ENCODE measurements at regions not wholly inside any gene's neighbourhood (a gene's known extent, or its start where the extent isn't known, plus 50 kb on each side); places are given as distances from the start of the nearest gene placed in this dataset.

- Histone ChIP-seq H4K20me1 (ENCODE audit: insufficient read depth) (no peaks in the 10 kb centered on the region), H3K4me3 (ENCODE audit: low read length) (no peak overlapping the region), H3K27me3 (ENCODE audit: insufficient read depth, low read depth, low read length) (no peaks in the 10 kb centered on the region), H2AFZ (ENCODE audit: low read depth, low read length) (no peak overlapping the region), H3K79me2 (replicated peaks; ENCODE audit: insufficient read depth, low read length) (no peaks in the 10 kb centered on the region), H3K27ac (ENCODE audit: low read length) (no peak overlapping the region), H3K36me3 (ENCODE audit: insufficient read depth, low read length) (no peaks in the 10 kb centered on the region), H3K9me2 (ENCODE audit: insufficient read depth, low read length) (no peaks in the 10 kb centered on the region), H3K9ac (ENCODE audit: low read length) (no peak overlapping the region), H3K4me2 (ENCODE audit: low read length) (no peak overlapping the region), H3K9me3 (ENCODE audit: low read length) (no peaks in the 10 kb centered on the region), H3F3A (ENCODE audit: insufficient read depth, low read length, poor library complexity, severe bottlenecking) (no peaks in the 10 kb centered on the region)
- TF ChIP-seq, protein P1, sequence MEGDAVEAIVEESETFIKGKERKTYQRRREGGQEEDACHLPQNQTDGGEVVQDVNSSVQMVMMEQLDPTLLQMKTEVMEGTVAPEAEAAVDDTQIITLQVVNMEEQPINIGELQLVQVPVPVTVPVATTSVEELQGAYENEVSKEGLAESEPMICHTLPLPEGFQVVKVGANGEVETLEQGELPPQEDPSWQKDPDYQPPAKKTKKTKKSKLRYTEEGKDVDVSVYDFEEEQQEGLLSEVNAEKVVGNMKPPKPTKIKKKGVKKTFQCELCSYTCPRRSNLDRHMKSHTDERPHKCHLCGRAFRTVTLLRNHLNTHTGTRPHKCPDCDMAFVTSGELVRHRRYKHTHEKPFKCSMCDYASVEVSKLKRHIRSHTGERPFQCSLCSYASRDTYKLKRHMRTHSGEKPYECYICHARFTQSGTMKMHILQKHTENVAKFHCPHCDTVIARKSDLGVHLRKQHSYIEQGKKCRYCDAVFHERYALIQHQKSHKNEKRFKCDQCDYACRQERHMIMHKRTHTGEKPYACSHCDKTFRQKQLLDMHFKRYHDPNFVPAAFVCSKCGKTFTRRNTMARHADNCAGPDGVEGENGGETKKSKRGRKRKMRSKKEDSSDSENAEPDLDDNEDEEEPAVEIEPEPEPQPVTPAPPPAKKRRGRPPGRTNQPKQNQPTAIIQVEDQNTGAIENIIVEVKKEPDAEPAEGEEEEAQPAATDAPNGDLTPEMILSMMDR (IDR thresholded peaks at IDR 0.05; ENCODE audit: poor library complexity, severe bottlenecking), result no peak
- TF ChIP-seq REST (IDR thresholded peaks at IDR 0.05; ENCODE audit: borderline replicate concordance) (no peak), EZH2 (IDR thresholded peaks at IDR 0.05; ENCODE audit: borderline replicate concordance, insufficient read depth, low read length, poor library complexity, severe bottlenecking) (no peak), SMC3 (conservative IDR thresholded peaks at IDR 0.05; ENCODE audit: poor library complexity) (no peak), TAF1 (IDR thresholded peaks at IDR 0.05; ENCODE audit: low read depth) (no peak), MXI1 (conservative IDR thresholded peaks at IDR 0.05; ENCODE audit: poor library complexity, severe bottlenecking) (no peak), RAD21 (conservative IDR thresholded peaks at IDR 0.05) (no peak), EP300 (conservative IDR thresholded peaks at IDR 0.05; ENCODE audit: poor library complexity, severe bottlenecking) (no peak), POLR2AphosphoS5 (IDR thresholded peaks at IDR 0.05) (no peak)
Measured at GRCh38 chr11:42713753-42714152, 598.0 kb upstream of the API5 start.

GRCh38 chr11:42720716-42721563 is 590.9 kb upstream of the API5 start:
- Histone ChIP-seq H3K27me3 (ENCODE audit: insufficient read depth, low read depth, low read length) (no peaks in the 10 kb centered on the region), H3K9ac (ENCODE audit: low read length) (no peak overlapping the region), H3K9me2 (ENCODE audit: insufficient read depth, low read length) (no peaks in the 10 kb centered on the region), H3K4me2 (ENCODE audit: low read length) (no peak overlapping the region), H2AFZ (ENCODE audit: low read depth, low read length) (no peak overlapping the region), H4K20me1 (ENCODE audit: insufficient read depth) (no peaks in the 10 kb centered on the region), H3F3A (ENCODE audit: insufficient read depth, low read length, poor library complexity, severe bottlenecking) (no peaks in the 10 kb centered on the region), H3K9me3 (ENCODE audit: low read length) (no peaks in the 10 kb centered on the region), H3K4me3 (ENCODE audit: low read length) (no peak overlapping the region), H3K79me2 (replicated peaks; ENCODE audit: insufficient read depth, low read length) (no peaks in the 10 kb centered on the region), H3K36me3 (ENCODE audit: insufficient read depth, low read length) (no peaks in the 10 kb centered on the region), H3K27ac (ENCODE audit: low read length) (no peak overlapping the region)
- TF ChIP-seq EZH2 (IDR thresholded peaks at IDR 0.05; ENCODE audit: borderline replicate concordance, insufficient read depth, low read length, poor library complexity, severe bottlenecking) (no peak), RAD21 (conservative IDR thresholded peaks at IDR 0.05) (no peak)
